K562 (cell line): ENCODE measurements at regions not wholly inside any gene's neighbourhood (a gene's known extent, or its start where the extent isn't known, plus 50 kb on each side); places are given as distances from the start of the nearest gene placed in this dataset.

Source experiments
- CTCF ChIP-seq, 3 experiments: IDR thresholded peaks in 2 of 3; conservative IDR thresholded peaks in 1 of 3; 2 replicates each; pipeline ENCODE4 v1.5.1; 2011 to 2012; ENCODE audit warnings: low read length in 3 of 3, mild to moderate bottlenecking in 3 of 3, control low read depth in 2 of 3, improper control_type of control experiment in 1 of 3, inconsistent platforms in 1 of 3, low read depth in 1 of 3, mixed read lengths in 1 of 3, moderate library complexity in 1 of 3; ENCODE audit not compliant: insufficient read depth in 2 of 3
- MYBL2 ChIP-seq, 2 experiments: fragments of 450-650 bp in 1 of 2; sonication (generic) in 1 of 2; formaldehyde crosslinking in 1 of 2; IDR thresholded peaks; 2 replicates each; pipeline versions ENCODE4 v1.6.1 to v1.8.1; 2017 to 2022; ENCODE audit warnings: borderline replicate concordance in 1 of 2, inconsistent platforms in 1 of 2, low read depth in 1 of 2, mild to moderate bottlenecking in 1 of 2, missing genetic modification reagents in 1 of 2, moderate library complexity in 1 of 2
- RFX5 ChIP-seq: IDR thresholded peaks from 2 replicates; pipeline ENCODE4 v1.6.1; 2011; ENCODE audit warnings: low read depth, mild to moderate bottlenecking, improper control_type of control experiment, low read length
- THAP7 ChIP-seq: fragments of 250-450 bp; sonication (Bioruptor Pico); IDR thresholded peaks from 2 replicates; pipeline ENCODE4 v1.5.0; 2021
- U2AF2 ChIP-seq: fragments of 200-400 bp; formaldehyde crosslinking; optimal IDR thresholded peaks from 2 replicates; pipeline ENCODE3; 2017; ENCODE audit warnings: low read depth, mild to moderate bottlenecking, low read length
- TF ChIP-seq, protein P1 (sequence below): fragments of 450-650 bp; formaldehyde crosslinking; IDR thresholded peaks from 2 replicates; pipeline ENCODE4 v1.4.0; 2022; ENCODE audit warnings: missing genetic modification characterization

DNA sequence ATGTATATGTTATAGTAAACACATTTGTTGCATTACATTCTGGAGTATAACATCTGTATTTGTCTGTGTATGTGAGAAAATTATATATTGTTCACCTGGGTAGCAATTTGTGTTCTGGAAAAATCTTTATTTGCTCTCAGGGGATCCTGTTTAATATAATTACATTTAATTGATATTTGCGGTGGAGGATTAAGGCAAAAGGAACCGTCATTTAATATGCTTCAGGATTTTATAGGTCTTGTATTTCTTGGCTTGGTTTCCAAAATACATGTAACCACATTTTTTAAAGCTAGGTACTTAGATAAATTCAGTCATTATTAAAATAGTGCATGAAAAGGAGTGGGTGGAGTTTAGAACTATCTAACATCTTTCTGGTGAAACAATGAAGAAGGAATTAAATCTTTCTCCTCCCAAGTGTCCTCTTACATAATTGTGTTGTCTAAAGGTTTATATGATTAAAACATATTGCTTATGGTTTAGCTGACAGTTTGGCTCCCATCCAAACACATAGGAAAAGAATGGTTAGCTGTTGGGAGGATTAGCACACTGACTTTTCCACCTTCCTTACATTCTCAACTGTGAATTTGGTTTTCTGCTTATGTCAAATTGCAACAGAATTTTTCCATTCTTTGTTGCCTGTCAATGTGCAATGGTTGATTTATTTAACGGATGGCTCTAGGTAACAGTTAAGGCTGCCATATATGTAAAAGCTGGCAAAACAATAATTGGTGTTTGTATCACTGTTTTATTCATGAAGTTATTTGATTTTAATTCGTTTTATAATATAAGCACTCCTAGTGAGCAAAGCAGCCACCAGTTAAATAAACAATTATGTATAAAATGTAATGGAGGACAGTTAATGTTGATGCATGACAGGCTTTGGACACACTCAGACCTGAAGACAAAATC, 250.8 kb upstream of the SFRP2 start:
- TF ChIP-seq, protein P1, sequence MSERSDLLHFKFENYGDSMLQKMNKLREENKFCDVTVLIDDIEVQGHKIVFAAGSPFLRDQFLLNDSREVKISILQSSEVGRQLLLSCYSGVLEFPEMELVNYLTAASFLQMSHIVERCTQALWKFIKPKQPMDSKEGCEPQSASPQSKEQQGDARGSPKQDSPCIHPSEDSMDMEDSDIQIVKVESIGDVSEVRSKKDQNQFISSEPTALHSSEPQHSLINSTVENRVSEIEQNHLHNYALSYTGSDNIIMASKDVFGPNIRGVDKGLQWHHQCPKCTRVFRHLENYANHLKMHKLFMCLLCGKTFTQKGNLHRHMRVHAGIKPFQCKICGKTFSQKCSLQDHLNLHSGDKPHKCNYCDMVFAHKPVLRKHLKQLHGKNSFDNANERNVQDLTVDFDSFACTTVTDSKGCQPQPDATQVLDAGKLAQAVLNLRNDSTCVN (CRISPR knock-in tag) = no peak
- TF ChIP-seq THAP7 (CRISPR knock-in tag) = no peak
- no peak for TF ChIP-seq CTCF (IDR thresholded peaks at IDR 0.05 in 2 of 3, conservative IDR thresholded peaks at IDR 0.05 in 1 of 3; ENCODE audit: insufficient read depth in 2 of 3, low read depth in 1 of 3, low read length in 3 of 3)
- TF ChIP-seq U2AF2 = no peak
- no peak for TF ChIP-seq MYBL2 (IDR thresholded peaks at IDR 0.05; ENCODE audit: low read depth)
- no peak for TF ChIP-seq MYBL2 (CRISPR knock-in tag; IDR thresholded peaks at IDR 0.05; ENCODE audit: borderline replicate concordance)
- TF ChIP-seq RFX5 = no peak
